Neural crest cell (in vitro differentiated cells): ENCODE measurements at regions not wholly inside any gene's neighbourhood (a gene's known extent, or its start where the extent isn't known, plus 50 kb on each side); places are given as distances from the start of the nearest gene placed in this dataset.

Experiments
- DNase-seq: peaks from one replicate; pipeline ENCODE4 v3.0.0; 2021; ENCODE audit warnings: low read depth, mixed read lengths, low spot score
- H3K27ac Mint-ChIP-seq: one replicate; pipeline ENCODE4 v1.8.0; 2021; ENCODE audit warnings: mild to moderate bottlenecking, mixed read lengths; ENCODE audit not compliant: unreplicated experiment
- H3K27me3 Mint-ChIP-seq: 2 replicates; pipeline ENCODE4 v1.8.0; 2021; ENCODE audit warnings: low read depth, mild to moderate bottlenecking, mixed read lengths
- H3K36me3 Mint-ChIP-seq: 2 replicates; pipeline ENCODE4 v1.8.0; 2021; ENCODE audit warnings: low read depth, mild to moderate bottlenecking, mixed read lengths
- H3K4me1 Mint-ChIP-seq: 2 replicates; pipeline ENCODE4 v1.8.0; 2021; ENCODE audit warnings: mixed read lengths
- H3K4me3 Mint-ChIP-seq: one replicate; pipeline ENCODE4 v1.8.0; 2021; ENCODE audit warnings: mild to moderate bottlenecking, mixed read lengths
- H3K9me3 Mint-ChIP-seq: 2 replicates; pipeline ENCODE4 v1.8.0; 2021; ENCODE audit warnings: mixed read lengths
- TF ChIP-seq, protein P1 (sequence below): fragments of 200-600 bp; sonication (generic); conservative IDR thresholded peaks from 2 replicates; pipeline ENCODE4 v1.5.0; 2021; ENCODE audit warnings: antibody characterized with exemption, mild to moderate bottlenecking

DNA sequence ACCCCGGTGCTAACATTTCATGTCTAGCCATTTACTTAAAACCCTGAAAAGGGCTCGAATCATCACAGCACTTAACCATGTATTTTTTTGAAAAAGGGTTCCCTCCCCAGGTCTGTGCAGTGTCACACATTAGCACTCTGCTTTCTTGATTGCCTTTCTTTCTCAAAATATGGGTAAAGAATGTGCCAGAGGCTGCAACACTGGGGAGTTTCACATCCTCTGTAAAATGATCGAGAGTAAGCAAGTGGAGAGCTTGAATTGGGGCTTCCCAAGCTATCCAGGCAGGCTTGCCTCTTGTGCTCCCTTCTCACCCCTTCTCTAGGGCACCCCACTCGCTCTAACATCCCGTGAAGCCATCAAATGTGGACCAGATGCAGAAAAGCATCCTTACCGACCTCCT lies 177.0 kb upstream of the CCDC68 start:
- Mint-ChIP-seq H3K36me3 (no peaks in the 10 kb centered on the region), H3K9me3 (peaks cover 2% of the 10 kb centered on the region), H3K27me3 (no peaks in the 10 kb centered on the region), H3K4me1 (no peaks in the 10 kb centered on the region), H3K4me3 (no peak overlapping the region), H3K27ac (no peak overlapping the region)
- TF ChIP-seq, protein P1, sequence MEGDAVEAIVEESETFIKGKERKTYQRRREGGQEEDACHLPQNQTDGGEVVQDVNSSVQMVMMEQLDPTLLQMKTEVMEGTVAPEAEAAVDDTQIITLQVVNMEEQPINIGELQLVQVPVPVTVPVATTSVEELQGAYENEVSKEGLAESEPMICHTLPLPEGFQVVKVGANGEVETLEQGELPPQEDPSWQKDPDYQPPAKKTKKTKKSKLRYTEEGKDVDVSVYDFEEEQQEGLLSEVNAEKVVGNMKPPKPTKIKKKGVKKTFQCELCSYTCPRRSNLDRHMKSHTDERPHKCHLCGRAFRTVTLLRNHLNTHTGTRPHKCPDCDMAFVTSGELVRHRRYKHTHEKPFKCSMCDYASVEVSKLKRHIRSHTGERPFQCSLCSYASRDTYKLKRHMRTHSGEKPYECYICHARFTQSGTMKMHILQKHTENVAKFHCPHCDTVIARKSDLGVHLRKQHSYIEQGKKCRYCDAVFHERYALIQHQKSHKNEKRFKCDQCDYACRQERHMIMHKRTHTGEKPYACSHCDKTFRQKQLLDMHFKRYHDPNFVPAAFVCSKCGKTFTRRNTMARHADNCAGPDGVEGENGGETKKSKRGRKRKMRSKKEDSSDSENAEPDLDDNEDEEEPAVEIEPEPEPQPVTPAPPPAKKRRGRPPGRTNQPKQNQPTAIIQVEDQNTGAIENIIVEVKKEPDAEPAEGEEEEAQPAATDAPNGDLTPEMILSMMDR = no peak
- DNase-seq = no peak

DNA sequence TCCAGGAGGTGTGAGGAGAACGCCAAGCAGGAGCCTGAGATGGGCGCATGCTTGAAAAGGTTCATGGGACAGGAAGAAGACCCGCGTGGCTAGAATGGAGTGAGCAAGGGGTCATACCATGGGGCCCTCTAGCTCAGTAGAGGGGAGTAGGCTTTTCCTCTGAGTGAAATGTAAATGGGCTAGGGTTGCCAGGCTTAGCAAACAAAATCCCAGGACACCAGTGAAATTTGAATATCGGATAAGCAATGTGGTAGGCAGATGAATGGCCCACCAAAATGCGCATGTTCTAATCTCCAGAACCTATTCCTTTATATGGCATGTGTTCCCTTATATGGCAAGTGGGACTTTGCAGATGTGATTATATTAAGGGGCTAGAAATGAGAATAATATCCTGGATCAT lies 174.1 kb upstream of the CCDC68 start:
- TF ChIP-seq, protein P1 = no peak
- peaks cover 2% of the 10 kb centered on the region for H3K9me3 Mint-ChIP-seq
- DNase-seq = no peak
- no peaks in the 10 kb centered on the region for H3K27me3 Mint-ChIP-seq
- H3K4me3 Mint-ChIP-seq = no peak overlapping the region
- no peaks in the 10 kb centered on the region for H3K36me3 Mint-ChIP-seq
- peaks cover under 1% of the 10 kb centered on the region for H3K4me1 Mint-ChIP-seq
- H3K27ac Mint-ChIP-seq = no peak overlapping the region

DNA sequence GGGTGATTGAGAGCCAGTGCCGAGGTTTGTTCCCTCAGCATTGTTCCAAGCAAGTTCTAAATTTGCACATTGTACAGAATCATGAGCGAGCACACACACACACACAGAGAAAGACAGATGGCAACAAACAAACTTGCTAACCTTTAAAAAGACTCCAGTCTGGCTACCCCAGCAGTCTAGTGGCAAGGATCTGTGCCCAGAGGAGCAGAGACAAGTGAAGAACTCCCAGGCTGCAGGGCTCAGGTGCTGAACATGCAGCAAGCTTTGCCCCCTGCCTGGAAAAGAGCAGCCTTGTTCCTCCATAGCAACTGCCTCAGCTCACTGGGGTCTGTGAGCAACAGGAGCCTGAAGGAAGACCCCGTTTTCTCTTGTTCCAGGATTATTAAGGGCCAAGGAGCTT lies 169.2 kb upstream of the CCDC68 start:
- H3K4me3 Mint-ChIP-seq = no peak overlapping the region
- peaks cover 4% of the 10 kb centered on the region for H3K4me1 Mint-ChIP-seq
- DNase-seq = no peak
- TF ChIP-seq, protein P1 = no peak
- H3K27ac Mint-ChIP-seq = no peak overlapping the region
- H3K36me3 Mint-ChIP-seq = no peaks in the 10 kb centered on the region
- no peaks in the 10 kb centered on the region for H3K27me3 Mint-ChIP-seq
- H3K9me3 Mint-ChIP-seq = peaks cover 2% of the 10 kb centered on the region

DNA sequence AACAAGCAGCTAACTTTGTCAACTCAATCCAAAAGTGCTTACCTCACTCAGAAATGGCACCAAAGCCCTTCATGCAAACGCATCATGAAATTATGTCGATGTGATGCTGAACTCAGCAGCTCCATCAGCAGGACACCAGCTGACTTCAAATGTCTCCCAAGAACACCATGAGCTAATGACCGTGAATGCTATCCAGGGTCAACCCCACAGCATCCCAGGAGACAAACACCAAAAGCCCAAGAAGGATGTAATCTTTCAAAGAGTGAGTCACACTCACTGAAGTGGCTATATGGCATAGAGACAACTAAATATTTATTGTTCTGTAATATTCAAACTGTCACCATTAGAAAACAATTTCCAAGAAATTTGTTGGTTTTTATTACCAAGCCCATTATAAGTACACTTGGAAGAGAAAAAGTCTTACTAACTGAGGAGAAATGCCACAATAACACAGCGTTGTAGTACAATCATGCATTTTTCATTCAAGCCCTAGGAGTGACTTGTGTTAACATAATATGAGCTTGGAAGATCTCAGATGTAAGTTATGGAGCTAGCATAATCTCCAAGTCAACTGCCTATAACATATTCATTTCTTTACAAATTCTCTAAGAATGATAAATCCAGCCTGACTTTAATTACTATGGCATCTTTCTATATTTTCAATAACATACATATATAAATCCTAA lies 165.0 kb upstream of the CCDC68 start:
- TF ChIP-seq, protein P1 = no peak
- H3K27ac Mint-ChIP-seq = no peak overlapping the region
- H3K9me3 Mint-ChIP-seq = peaks cover 2% of the 10 kb centered on the region
- H3K4me3 Mint-ChIP-seq = no peak overlapping the region
- DNase-seq = no peak
- H3K36me3 Mint-ChIP-seq = no peaks in the 10 kb centered on the region
- H3K27me3 Mint-ChIP-seq = no peaks in the 10 kb centered on the region
- peaks cover 4% of the 10 kb centered on the region for H3K4me1 Mint-ChIP-seq

DNA sequence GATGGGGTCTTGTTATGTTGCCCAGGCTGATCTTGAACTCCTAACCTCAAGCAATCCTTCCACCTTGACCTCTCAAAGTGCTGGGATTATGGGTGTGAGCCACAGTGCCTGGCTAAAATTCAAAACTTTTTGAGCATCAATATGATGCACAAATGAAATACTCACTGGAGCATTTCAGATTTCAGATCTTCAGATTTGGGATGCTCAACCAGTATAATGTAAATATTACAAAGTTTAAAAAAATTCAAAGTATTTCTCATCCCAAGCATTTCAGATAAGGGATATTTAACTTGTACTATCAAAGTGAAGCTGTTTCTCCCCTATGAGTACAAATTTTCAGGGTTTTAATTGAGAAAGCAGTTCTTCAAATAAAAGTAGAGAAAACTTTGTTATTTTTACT lies 164.1 kb upstream of the CCDC68 start:
- no peak for DNase-seq
- Mint-ChIP-seq H3K4me1 (peaks cover 3% of the 10 kb centered on the region), H3K9me3 (peaks cover 2% of the 10 kb centered on the region), H3K27ac (no peak overlapping the region), H3K27me3 (no peaks in the 10 kb centered on the region), H3K4me3 (no peak overlapping the region), H3K36me3 (no peaks in the 10 kb centered on the region)
- TF ChIP-seq, protein P1 = no peak
